ENCODE measurements at regions not wholly inside any gene's neighbourhood (a gene's known extent, or its start where the extent isn't known, plus 50 kb on each side); places are given as distances from the start of the nearest gene placed in this dataset.

- Histone ChIP-seq H3K4me2 (ENCODE audit: low read length) (no peak overlapping the region), H3K27me3 (ENCODE audit: insufficient read depth, low read length) (no peaks in the 10 kb centered on the region), H4K20me1 (ENCODE audit: insufficient read depth, low read length) (no peaks in the 10 kb centered on the region), H3K9ac (ENCODE audit: low read length) (no peak overlapping the region), H3K27ac (ENCODE audit: low read depth, low read length) (no peak overlapping the region), H3K9me3 (ENCODE audit: insufficient read depth, low read depth, low read length) (no peaks in the 10 kb centered on the region), H3K79me2 (ENCODE audit: insufficient read depth, low read length) (no peaks in the 10 kb centered on the region), H3K36me3 (ENCODE audit: insufficient read depth, low read length) (no peaks in the 10 kb centered on the region), H2AFZ (ENCODE audit: low read depth, low read length) (no peak overlapping the region), H3K4me1 (ENCODE audit: insufficient read depth, low read length) (peaks cover 13% of the 10 kb centered on the region), H3K4me3 (ENCODE audit: insufficient read depth, low read depth, low read length) (no peak overlapping the region)
- Mint-ChIP-seq H3K9me3 (ENCODE audit: unreplicated experiment) (no peaks in the 10 kb centered on the region), H3K27ac (ENCODE audit: unreplicated experiment) (no peak overlapping the region), H3K27me3 (ENCODE audit: low read depth, unreplicated experiment) (peaks cover 7% of the 10 kb centered on the region), H3K36me3 (ENCODE audit: low read depth, unreplicated experiment) (no peaks in the 10 kb centered on the region), H3K4me3 (ENCODE audit: unreplicated experiment) (no peak overlapping the region), H3K4me1 (ENCODE audit: low read depth, unreplicated experiment) (peaks cover 9% of the 10 kb centered on the region)
- TF ChIP-seq, protein P1, sequence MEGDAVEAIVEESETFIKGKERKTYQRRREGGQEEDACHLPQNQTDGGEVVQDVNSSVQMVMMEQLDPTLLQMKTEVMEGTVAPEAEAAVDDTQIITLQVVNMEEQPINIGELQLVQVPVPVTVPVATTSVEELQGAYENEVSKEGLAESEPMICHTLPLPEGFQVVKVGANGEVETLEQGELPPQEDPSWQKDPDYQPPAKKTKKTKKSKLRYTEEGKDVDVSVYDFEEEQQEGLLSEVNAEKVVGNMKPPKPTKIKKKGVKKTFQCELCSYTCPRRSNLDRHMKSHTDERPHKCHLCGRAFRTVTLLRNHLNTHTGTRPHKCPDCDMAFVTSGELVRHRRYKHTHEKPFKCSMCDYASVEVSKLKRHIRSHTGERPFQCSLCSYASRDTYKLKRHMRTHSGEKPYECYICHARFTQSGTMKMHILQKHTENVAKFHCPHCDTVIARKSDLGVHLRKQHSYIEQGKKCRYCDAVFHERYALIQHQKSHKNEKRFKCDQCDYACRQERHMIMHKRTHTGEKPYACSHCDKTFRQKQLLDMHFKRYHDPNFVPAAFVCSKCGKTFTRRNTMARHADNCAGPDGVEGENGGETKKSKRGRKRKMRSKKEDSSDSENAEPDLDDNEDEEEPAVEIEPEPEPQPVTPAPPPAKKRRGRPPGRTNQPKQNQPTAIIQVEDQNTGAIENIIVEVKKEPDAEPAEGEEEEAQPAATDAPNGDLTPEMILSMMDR (IDR thresholded peaks at IDR 0.05; ENCODE audit: insufficient read depth, low read depth, low read length): no peak
- no peak for TF ChIP-seq EZH2 (IDR thresholded peaks at IDR 0.05; ENCODE audit: insufficient read depth, low read length)
- DNase-seq (ENCODE audit: low read depth) (peak; percentile 43), FAIRE-seq (no peak)
Measured at GRCh38 chr3:31277582-31277981, 255.1 kb upstream of the STT3B start.

- Mint-ChIP-seq H3K36me3 (ENCODE audit: low read depth, unreplicated experiment) (no peaks in the 10 kb centered on the region), H3K27ac (ENCODE audit: unreplicated experiment) (no peak overlapping the region), H3K4me3 (ENCODE audit: unreplicated experiment) (no peak overlapping the region), H3K9me3 (ENCODE audit: unreplicated experiment) (no peaks in the 10 kb centered on the region), H3K4me1 (ENCODE audit: low read depth, unreplicated experiment) (peaks cover 9% of the 10 kb centered on the region), H3K27me3 (ENCODE audit: low read depth, unreplicated experiment) (peaks cover 7% of the 10 kb centered on the region)
- no peak for TF ChIP-seq EZH2 (IDR thresholded peaks at IDR 0.05; ENCODE audit: insufficient read depth, low read length)
- TF ChIP-seq, protein P1 (IDR thresholded peaks at IDR 0.05; ENCODE audit: insufficient read depth, low read depth, low read length): no peak
- DNase-seq (ENCODE audit: low read depth) (no peak), FAIRE-seq (no peak)
- H3K4me1 ChIP-seq (ENCODE audit: insufficient read depth, low read length): peaks cover 13% of the 10 kb centered on the region
- H4K20me1 ChIP-seq (ENCODE audit: insufficient read depth, low read length): no peaks in the 10 kb centered on the region
- H3K27ac ChIP-seq (ENCODE audit: low read depth, low read length): no peak overlapping the region
- no peak overlapping the region for H3K4me2 ChIP-seq (ENCODE audit: low read length)
- no peak overlapping the region for H3K4me3 ChIP-seq (ENCODE audit: insufficient read depth, low read depth, low read length)
- H3K9ac ChIP-seq (ENCODE audit: low read length): no peak overlapping the region
- no peaks in the 10 kb centered on the region for H3K27me3 ChIP-seq (ENCODE audit: insufficient read depth, low read length)
- no peak overlapping the region for H2AFZ ChIP-seq (ENCODE audit: low read depth, low read length)
- H3K9me3 ChIP-seq (ENCODE audit: insufficient read depth, low read depth, low read length): no peaks in the 10 kb centered on the region
- no peaks in the 10 kb centered on the region for H3K79me2 ChIP-seq (ENCODE audit: insufficient read depth, low read length)
- H3K36me3 ChIP-seq (ENCODE audit: insufficient read depth, low read length): no peaks in the 10 kb centered on the region
Measured at GRCh38 chr3:31278532-31278931, 254.2 kb upstream of the STT3B start.

GRCh38 chr3:31284776-31285175 is 247.9 kb upstream of the STT3B start:
- DNase-seq (ENCODE audit: low read depth) (no peak), FAIRE-seq (no peak)
- no peaks in the 10 kb centered on the region for H3K27me3 ChIP-seq (ENCODE audit: insufficient read depth, low read length)
- no peak overlapping the region for H3K27ac Mint-ChIP-seq (ENCODE audit: unreplicated experiment)
- no peak overlapping the region for H3K4me3 Mint-ChIP-seq (ENCODE audit: unreplicated experiment)
- no peaks in the 10 kb centered on the region for H3K27me3 Mint-ChIP-seq (ENCODE audit: low read depth, unreplicated experiment)
- H3K27ac ChIP-seq (ENCODE audit: low read depth, low read length): no peak overlapping the region
- no peak overlapping the region for H3K4me3 ChIP-seq (ENCODE audit: insufficient read depth, low read depth, low read length)
- H3K9me3 Mint-ChIP-seq (ENCODE audit: unreplicated experiment): no peaks in the 10 kb centered on the region
- no peak overlapping the region for H3K9ac ChIP-seq (ENCODE audit: low read length)
- H3K36me3 ChIP-seq (ENCODE audit: insufficient read depth, low read length): no peaks in the 10 kb centered on the region
- no peaks in the 10 kb centered on the region for H4K20me1 ChIP-seq (ENCODE audit: insufficient read depth, low read length)
- TF ChIP-seq EZH2 (IDR thresholded peaks at IDR 0.05; ENCODE audit: insufficient read depth, low read length): no peak
- TF ChIP-seq, protein P1 (IDR thresholded peaks at IDR 0.05; ENCODE audit: insufficient read depth, low read depth, low read length): no peak
- no peak overlapping the region for H2AFZ ChIP-seq (ENCODE audit: low read depth, low read length)
- no peaks in the 10 kb centered on the region for H3K9me3 ChIP-seq (ENCODE audit: insufficient read depth, low read depth, low read length)
- no peaks in the 10 kb centered on the region for H3K4me1 ChIP-seq (ENCODE audit: insufficient read depth, low read length)
- no peak overlapping the region for H3K4me2 ChIP-seq (ENCODE audit: low read length)
- no peaks in the 10 kb centered on the region for H3K79me2 ChIP-seq (ENCODE audit: insufficient read depth, low read length)
- no peaks in the 10 kb centered on the region for H3K36me3 Mint-ChIP-seq (ENCODE audit: low read depth, unreplicated experiment)
- H3K4me1 Mint-ChIP-seq (ENCODE audit: low read depth, unreplicated experiment): peaks cover 27% of the 10 kb centered on the region
